Prostate gland (tissue), 2 donors: ENCODE measurements at regions not wholly inside any gene's neighbourhood (a gene's known extent, or its start where the extent isn't known, plus 50 kb on each side); places are given as distances from the start of the nearest gene placed in this dataset.

Source experiments
- DNase-seq: peaks from one replicate; pipeline ENCODE4 v3.0.0-alpha.2; 2019; ENCODE audit warnings: low spot score
- H3K27ac ChIP-seq, 2 donors: fragments of 200-600 bp; sonication (generic); 2 replicates each; pipeline ENCODE4 v1.5.1; 2017 to 2019
- H3K27me3 ChIP-seq: fragments of 200-600 bp; sonication (generic); replicated peaks from 2 replicates; pipeline ENCODE4 v1.5.1; 2019; ENCODE audit not compliant: insufficient read depth
- H3K36me3 ChIP-seq, 2 donors: fragments of 200-600 bp; sonication (generic); 1 replicate in 1 of 2; 2 replicates in 1 of 2; pipeline versions ENCODE4 v1.5.1 to v1.8.1; 2017 to 2019
- H3K4me1 ChIP-seq: fragments of 200-600 bp; sonication (generic); replicated peaks from 2 replicates; pipeline ENCODE4 v1.5.1; 2019
- H3K4me3 ChIP-seq, 2 donors: fragments of 200-600 bp; sonication (generic); 2 replicates each; pipeline ENCODE4 v1.5.1; 2017 to 2019
- H3K9me3 ChIP-seq: fragments of 200-600 bp; sonication (generic); 2 replicates; pipeline ENCODE4 v1.5.1; 2017
- POLR2A ChIP-seq: fragments of 450-650 bp; IDR thresholded peaks from one replicate; pipeline ENCODE4 v1.6.1; 2016; ENCODE audit warnings: antibody characterized with exemption, mild to moderate bottlenecking
- POLR2AphosphoS5 ChIP-seq: sonication (generic); formaldehyde crosslinking; IDR thresholded peaks from one replicate; pipeline ENCODE4 v1.6.1; 2017; ENCODE audit warnings: antibody characterized with exemption
- WGBS: methylation state at CpG from one replicate; pipeline ENCODE4 v1.1.5; 2018; 5-methylcytosine and 5-hydroxymethylcytosine counted together
- intact Hi-C: fragments of 100-400 bp; cut with DNase I; formaldehyde crosslinking; loops from one replicate; pipeline ENCODE4 v1.14.2; 2022
- TF ChIP-seq, protein P1 (sequence below), 4 experiments: fragments of 200-600 bp in 2 of 4; fragments of 450-650 bp in 2 of 4; sonication (generic) in 2 of 4; IDR thresholded peaks; 1 replicate in 3 of 4; 2 replicates in 1 of 4; pipeline ENCODE4 v1.5.1; 2016 to 2019; ENCODE audit warnings: antibody characterized with exemption in 4 of 4, mild to moderate bottlenecking in 2 of 4, moderate library complexity in 2 of 4

DNA sequence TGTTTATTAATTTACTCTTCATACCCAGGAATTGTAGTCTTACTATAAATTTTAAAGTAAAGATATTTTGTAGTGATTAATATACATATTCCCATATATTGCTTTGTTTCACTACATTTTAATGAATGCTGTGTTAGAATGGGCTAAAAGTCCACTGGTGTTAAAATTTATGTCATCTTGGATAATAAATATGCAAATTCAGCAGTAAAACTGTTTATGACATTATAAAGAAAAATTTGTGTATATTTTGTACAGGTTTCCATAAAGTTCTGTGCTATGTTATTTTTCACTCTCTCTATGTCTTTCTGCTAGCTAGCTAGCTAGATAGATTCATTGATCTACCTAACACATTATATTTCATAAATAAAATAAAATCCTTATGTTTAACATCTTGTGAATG lies 1071.2 kb downstream of the FAT4 start:
- intact Hi-C loops = no loop called here
- no peak for DNase-seq
- H3K36me3 ChIP-seq = no peaks in the 10 kb centered on the region
- no peaks in the 10 kb centered on the region for H3K27me3 ChIP-seq
- no peaks in the 10 kb centered on the region for H3K9me3 ChIP-seq
- no peak overlapping the region for H3K27ac ChIP-seq
- TF ChIP-seq, protein P1, sequence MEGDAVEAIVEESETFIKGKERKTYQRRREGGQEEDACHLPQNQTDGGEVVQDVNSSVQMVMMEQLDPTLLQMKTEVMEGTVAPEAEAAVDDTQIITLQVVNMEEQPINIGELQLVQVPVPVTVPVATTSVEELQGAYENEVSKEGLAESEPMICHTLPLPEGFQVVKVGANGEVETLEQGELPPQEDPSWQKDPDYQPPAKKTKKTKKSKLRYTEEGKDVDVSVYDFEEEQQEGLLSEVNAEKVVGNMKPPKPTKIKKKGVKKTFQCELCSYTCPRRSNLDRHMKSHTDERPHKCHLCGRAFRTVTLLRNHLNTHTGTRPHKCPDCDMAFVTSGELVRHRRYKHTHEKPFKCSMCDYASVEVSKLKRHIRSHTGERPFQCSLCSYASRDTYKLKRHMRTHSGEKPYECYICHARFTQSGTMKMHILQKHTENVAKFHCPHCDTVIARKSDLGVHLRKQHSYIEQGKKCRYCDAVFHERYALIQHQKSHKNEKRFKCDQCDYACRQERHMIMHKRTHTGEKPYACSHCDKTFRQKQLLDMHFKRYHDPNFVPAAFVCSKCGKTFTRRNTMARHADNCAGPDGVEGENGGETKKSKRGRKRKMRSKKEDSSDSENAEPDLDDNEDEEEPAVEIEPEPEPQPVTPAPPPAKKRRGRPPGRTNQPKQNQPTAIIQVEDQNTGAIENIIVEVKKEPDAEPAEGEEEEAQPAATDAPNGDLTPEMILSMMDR (IDR thresholded peaks at IDR 0.05) = no peak
- TF ChIP-seq POLR2A = no peak
- TF ChIP-seq POLR2AphosphoS5 = no peak
- no peak overlapping the region for H3K4me3 ChIP-seq
- H3K4me1 ChIP-seq = no peaks in the 10 kb centered on the region

DNA sequence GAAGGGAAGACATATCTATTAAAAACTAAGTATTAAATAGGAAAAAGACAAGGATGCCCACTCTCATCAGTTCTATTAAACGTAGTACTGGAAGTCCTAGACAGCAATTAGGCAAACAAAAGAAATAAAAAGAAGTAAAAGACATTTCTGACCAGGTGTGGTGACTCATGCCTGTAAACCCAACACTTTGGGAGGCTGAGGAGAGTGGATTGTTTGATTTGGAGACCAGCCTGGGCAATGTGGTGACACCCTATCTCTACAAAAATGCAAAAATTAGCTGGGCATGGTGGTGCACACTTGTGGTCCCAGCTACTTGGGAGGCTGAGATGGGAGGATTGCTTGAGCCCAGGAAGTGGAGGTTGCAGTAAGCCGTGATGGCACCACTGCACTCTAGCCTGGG lies 1071.8 kb downstream of the FAT4 start:
- whole genome bisulfite sequencing = 68% methylated on average over 2 of the region's 2 CpGs
- H3K4me1 ChIP-seq = no peaks in the 10 kb centered on the region
- no peaks in the 10 kb centered on the region for H3K27me3 ChIP-seq
- no peak overlapping the region for H3K27ac ChIP-seq
- intact Hi-C loops = no loop called here
- H3K9me3 ChIP-seq = no peaks in the 10 kb centered on the region
- no peak for DNase-seq
- H3K4me3 ChIP-seq = no peak overlapping the region
- no peaks in the 10 kb centered on the region for H3K36me3 ChIP-seq
- no peak for TF ChIP-seq POLR2AphosphoS5
- TF ChIP-seq POLR2A = no peak
- TF ChIP-seq, protein P1 (IDR thresholded peaks at IDR 0.05) = no peak

DNA sequence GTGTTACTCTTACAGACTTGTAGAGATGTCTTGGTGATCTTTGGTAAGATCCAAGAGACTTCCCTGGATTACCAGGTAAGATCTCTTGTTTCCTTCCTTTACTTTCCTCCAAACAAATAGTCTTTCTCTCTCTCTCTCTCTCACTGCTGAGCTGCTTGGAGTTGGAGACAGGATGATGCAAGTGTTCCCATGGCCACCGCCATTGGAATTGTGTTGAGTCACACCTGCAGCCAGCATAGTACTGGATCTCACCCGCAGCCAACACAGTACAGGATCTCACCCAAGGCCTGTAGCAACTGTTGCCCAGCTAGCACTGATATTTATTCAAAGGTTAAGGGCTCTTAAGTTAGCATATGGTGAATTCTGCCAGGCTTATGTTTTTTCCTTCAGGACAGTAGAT lies 1080.9 kb downstream of the FAT4 start:
- Histone ChIP-seq H3K27me3 (no peaks in the 10 kb centered on the region), H3K27ac (no peak overlapping the region), H3K4me3 (no peak overlapping the region), H3K36me3 (no peaks in the 10 kb centered on the region), H3K4me1 (no peaks in the 10 kb centered on the region), H3K9me3 (no peaks in the 10 kb centered on the region)
- TF ChIP-seq POLR2A = no peak
- TF ChIP-seq, protein P1 (IDR thresholded peaks at IDR 0.05) = no peak
- no peak for TF ChIP-seq POLR2AphosphoS5
- 94% methylated on average over 2 of the region's 2 CpGs for whole genome bisulfite sequencing
- DNase-seq = no peak
- intact Hi-C loops = no loop called here

DNA sequence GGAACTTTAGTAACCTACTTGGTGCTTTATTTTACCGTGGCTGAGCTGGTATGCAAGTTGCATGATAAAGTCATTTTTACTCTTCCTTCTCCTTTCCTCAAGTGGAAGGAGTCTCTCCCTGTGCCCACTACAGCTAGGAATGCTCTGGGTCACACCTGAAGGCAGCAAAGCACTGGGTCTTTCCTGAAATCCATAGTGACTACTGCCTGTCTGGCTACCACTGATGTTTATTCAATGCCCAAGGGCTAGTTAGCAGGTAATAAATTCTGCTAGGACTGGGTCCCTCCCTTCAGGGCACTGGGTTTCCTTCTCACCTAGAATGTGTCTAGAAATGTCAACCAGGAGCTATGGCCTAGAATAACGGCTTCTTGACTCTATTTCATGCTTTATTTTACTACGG lies 1081.4 kb downstream of the FAT4 start:
- intact Hi-C loops = no loop called here
- TF ChIP-seq, protein P1 (IDR thresholded peaks at IDR 0.05) = no peak
- TF ChIP-seq POLR2AphosphoS5 (no peak), POLR2A (no peak)
- no peaks in the 10 kb centered on the region for H3K27me3 ChIP-seq
- H3K4me1 ChIP-seq = no peaks in the 10 kb centered on the region
- no peaks in the 10 kb centered on the region for H3K36me3 ChIP-seq
- WGBS = 88% methylated on average over 3 of the region's 3 CpGs
- H3K4me3 ChIP-seq = no peak overlapping the region
- no peak for DNase-seq
- no peak overlapping the region for H3K27ac ChIP-seq
- H3K9me3 ChIP-seq = no peaks in the 10 kb centered on the region

DNA sequence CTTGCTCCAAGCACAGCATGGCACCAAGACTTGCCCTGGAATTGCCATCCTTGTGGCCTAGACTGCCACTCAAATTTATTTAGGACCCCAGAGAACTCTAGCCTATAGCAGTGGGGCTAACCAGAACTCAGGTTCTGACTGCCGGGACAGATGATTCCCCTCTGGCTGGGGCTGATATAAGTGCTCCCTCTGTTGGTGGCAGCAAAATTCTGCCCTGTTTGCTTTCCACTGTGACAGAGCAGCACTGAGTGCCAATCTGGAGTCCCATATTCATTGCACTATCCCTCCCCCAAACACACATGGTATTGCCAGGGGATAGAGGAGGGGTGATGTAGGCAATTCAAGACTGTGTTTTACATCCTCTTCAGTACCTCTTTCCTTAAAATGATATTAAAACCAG lies 1081.9 kb downstream of the FAT4 start:
- 92% methylated on average over 1 of the region's 1 CpG for WGBS
- no peaks in the 10 kb centered on the region for H3K36me3 ChIP-seq
- H3K9me3 ChIP-seq = no peaks in the 10 kb centered on the region
- intact Hi-C loops = no loop called here
- no peaks in the 10 kb centered on the region for H3K27me3 ChIP-seq
- TF ChIP-seq, protein P1 (IDR thresholded peaks at IDR 0.05) = no peak
- no peak for TF ChIP-seq POLR2AphosphoS5
- TF ChIP-seq POLR2A = no peak
- no peak for DNase-seq
- H3K27ac ChIP-seq = no peak overlapping the region
- no peaks in the 10 kb centered on the region for H3K4me1 ChIP-seq
- H3K4me3 ChIP-seq = no peak overlapping the region
